BLaER1 (cell line): ENCODE measurements at regions not wholly inside any gene's neighbourhood (a gene's known extent, or its start where the extent isn't known, plus 50 kb on each side); places are given as distances from the start of the nearest gene placed in this dataset.
A peak's percentile ranks its signal among the peaks of the same experiment; 100 is the strongest.

Experiments used
- H3K27ac ChIP-seq: shearing (Covaris generic); formaldehyde crosslinking; 2 replicates; pipeline ENCODE4 v1.8.1; 2022
- H3K27me3 ChIP-seq: shearing (Covaris generic); formaldehyde crosslinking; 2 replicates; pipeline ENCODE4 v1.8.1; 2022
- H3K36me3 ChIP-seq: shearing (Covaris generic); formaldehyde crosslinking; 2 replicates; pipeline ENCODE4 v1.8.1; 2022
- H3K4me1 ChIP-seq: shearing (Covaris generic); formaldehyde crosslinking; 2 replicates; pipeline ENCODE4 v1.8.1; 2022
- H3K4me2 ChIP-seq: shearing (Covaris generic); formaldehyde crosslinking; 2 replicates; pipeline ENCODE4 v1.8.1; 2022
- H3K4me3 ChIP-seq: shearing (Covaris generic); formaldehyde crosslinking; 2 replicates; pipeline ENCODE4 v1.8.1; 2022
- H3K9ac ChIP-seq: shearing (Covaris generic); formaldehyde crosslinking; 2 replicates; pipeline ENCODE4 v1.8.1; 2022
- H3K9me3 ChIP-seq: shearing (Covaris generic); formaldehyde crosslinking; 2 replicates; pipeline ENCODE4 v1.8.1; 2022
- H4K20me1 ChIP-seq: shearing (Covaris generic); formaldehyde crosslinking; 2 replicates; pipeline ENCODE4 v1.8.1; 2022
- Cebpa-rat ChIP-seq: shearing (Covaris generic); IDR thresholded peaks from 2 replicates; pipeline ENCODE4 v1.8.1; 2022

- H3K27me3 ChIP-seq: no peaks in the 10 kb centered on the region
- H3K4me1 ChIP-seq: peaks cover 51% of the 10 kb centered on the region
- no peaks in the 10 kb centered on the region for H4K20me1 ChIP-seq
- no peak overlapping the region for H3K4me2 ChIP-seq
- no peak for TF ChIP-seq Cebpa-rat
- no peak overlapping the region for H3K4me3 ChIP-seq
- H3K9me3 ChIP-seq: no peaks in the 10 kb centered on the region
- H3K9ac ChIP-seq: no peak overlapping the region
- H3K27ac ChIP-seq: no peak overlapping the region
- H3K36me3 ChIP-seq: no peaks in the 10 kb centered on the region
These were observed 137.7 kb upstream of the RASGRP1 start for GRCh38 chr15:38702178-38702912.

GRCh38 chr15:38705436-38706219, 141.0 kb upstream of the RASGRP1 start:
- H3K4me3 ChIP-seq: no peak overlapping the region
- H3K27me3 ChIP-seq: no peaks in the 10 kb centered on the region
- no peaks in the 10 kb centered on the region for H3K36me3 ChIP-seq
- H3K4me1 ChIP-seq: peaks cover 18% of the 10 kb centered on the region
- H3K9me3 ChIP-seq: no peaks in the 10 kb centered on the region
- H3K4me2 ChIP-seq: peak overlapping the region; percentile 39
- no peak overlapping the region for H3K9ac ChIP-seq
- TF ChIP-seq Cebpa-rat: no peak
- H3K27ac ChIP-seq: no peak overlapping the region
- H4K20me1 ChIP-seq: no peaks in the 10 kb centered on the region

GRCh38 chr15:38706956-38707355, 142.3 kb upstream of the RASGRP1 start:
- Histone ChIP-seq H3K36me3 (no peaks in the 10 kb centered on the region), H3K4me1 (peaks cover 18% of the 10 kb centered on the region), H3K9me3 (no peaks in the 10 kb centered on the region), H3K27ac (no peak overlapping the region), H3K4me3 (no peak overlapping the region), H4K20me1 (no peaks in the 10 kb centered on the region), H3K9ac (no peak overlapping the region), H3K27me3 (no peaks in the 10 kb centered on the region), H3K4me2 (no peak overlapping the region)
- no peak for TF ChIP-seq Cebpa-rat

- Histone ChIP-seq H3K27ac (no peak overlapping the region), H3K27me3 (no peaks in the 10 kb centered on the region), H3K4me3 (no peak overlapping the region), H3K4me1 (peaks cover 18% of the 10 kb centered on the region), H3K9me3 (no peaks in the 10 kb centered on the region), H3K4me2 (no peak overlapping the region), H3K9ac (no peak overlapping the region), H3K36me3 (no peaks in the 10 kb centered on the region), H4K20me1 (no peaks in the 10 kb centered on the region)
- no peak for TF ChIP-seq Cebpa-rat
These were observed 143.4 kb upstream of the RASGRP1 start for GRCh38 chr15:38707802-38708671.

- Histone ChIP-seq H3K9me3 (no peaks in the 10 kb centered on the region), H3K27me3 (no peaks in the 10 kb centered on the region), H3K4me2 (no peak overlapping the region), H4K20me1 (no peaks in the 10 kb centered on the region), H3K4me1 (peaks cover 18% of the 10 kb centered on the region), H3K4me3 (no peak overlapping the region), H3K9ac (no peak overlapping the region), H3K36me3 (no peaks in the 10 kb centered on the region), H3K27ac (no peak overlapping the region)
- TF ChIP-seq Cebpa-rat: no peak
These were observed 144.1 kb upstream of the RASGRP1 start for GRCh38 chr15:38708672-38709180.

GRCh38 chr15:38709196-38709595, 144.6 kb upstream of the RASGRP1 start:
- Histone ChIP-seq H3K27ac (no peak overlapping the region), H3K4me3 (no peak overlapping the region), H3K4me2 (no peak overlapping the region), H3K36me3 (no peaks in the 10 kb centered on the region), H3K9me3 (no peaks in the 10 kb centered on the region), H3K4me1 (peaks cover 15% of the 10 kb centered on the region), H3K27me3 (no peaks in the 10 kb centered on the region), H3K9ac (no peak overlapping the region), H4K20me1 (no peaks in the 10 kb centered on the region)
- no peak for TF ChIP-seq Cebpa-rat

GRCh38 chr15:38714309-38715072, 149.9 kb upstream of the RASGRP1 start:
- Histone ChIP-seq H3K27ac (no peak overlapping the region), H4K20me1 (no peaks in the 10 kb centered on the region), H3K4me2 (no peak overlapping the region), H3K4me3 (no peak overlapping the region), H3K9ac (no peak overlapping the region), H3K27me3 (no peaks in the 10 kb centered on the region), H3K36me3 (no peaks in the 10 kb centered on the region), H3K4me1 (no peaks in the 10 kb centered on the region), H3K9me3 (no peaks in the 10 kb centered on the region)
- no peak for TF ChIP-seq Cebpa-rat

- no peak for TF ChIP-seq Cebpa-rat
- Histone ChIP-seq H3K36me3 (no peaks in the 10 kb centered on the region), H3K4me1 (no peaks in the 10 kb centered on the region), H3K4me3 (no peak overlapping the region), H3K9me3 (no peaks in the 10 kb centered on the region), H4K20me1 (no peaks in the 10 kb centered on the region), H3K4me2 (no peak overlapping the region), H3K9ac (no peak overlapping the region), H3K27me3 (no peaks in the 10 kb centered on the region), H3K27ac (no peak overlapping the region)
These were observed 156.4 kb upstream of the RASGRP1 start for GRCh38 chr15:38720893-38721567.

GRCh38 chr15:38721568-38721945, 156.9 kb upstream of the RASGRP1 start:
- Histone ChIP-seq H3K4me3 (no peak overlapping the region), H3K4me2 (no peak overlapping the region), H3K9me3 (no peaks in the 10 kb centered on the region), H3K4me1 (no peaks in the 10 kb centered on the region), H3K27ac (no peak overlapping the region), H4K20me1 (no peaks in the 10 kb centered on the region), H3K27me3 (no peaks in the 10 kb centered on the region), H3K9ac (no peak overlapping the region), H3K36me3 (no peaks in the 10 kb centered on the region)
- TF ChIP-seq Cebpa-rat: no peak
